ENCODE measurements at regions not wholly inside any gene's neighbourhood (a gene's known extent, or its start where the extent isn't known, plus 50 kb on each side); places are given as distances from the start of the nearest gene placed in this dataset.

GRCh38 chr11:115664313-115664712 lies 160.1 kb upstream of the CADM1 start:
- no peak for TF ChIP-seq RFX5 (IDR thresholded peaks at IDR 0.05; ENCODE audit: low read length)
- TF ChIP-seq GATA2 (CRISPR knock-in tag; IDR thresholded peaks at IDR 0.05), result no peak
- TF ChIP-seq YY1 (IDR thresholded peaks at IDR 0.05; ENCODE audit: low read depth), result no peak
- no peak for TF ChIP-seq POLR2AphosphoS5 (IDR thresholded peaks at IDR 0.05; ENCODE audit: low read depth, low read length)
- no peak for TF ChIP-seq NRF1 (IDR thresholded peaks at IDR 0.05; ENCODE audit: low read depth, low read length)
- TF ChIP-seq ELF1 (IDR thresholded peaks at IDR 0.05), result no peak

Measured in SK-N-SH (cell line).